H1 (cell line): ENCODE measurements at regions not wholly inside any gene's neighbourhood (a gene's known extent, or its start where the extent isn't known, plus 50 kb on each side); places are given as distances from the start of the nearest gene placed in this dataset.

Experiments used
- HDAC6 ChIP-seq: IDR thresholded peaks from one replicate; pipeline ENCODE4 v1.7.1; 2012; ENCODE audit warnings: low read depth, mild to moderate bottlenecking, inconsistent platforms, low read length, moderate library complexity
- NRF1 ChIP-seq: IDR thresholded peaks from 2 replicates; pipeline ENCODE4 v1.6.1; 2011; ENCODE audit warnings: mild to moderate bottlenecking, low read depth, low read length, improper control_type of control experiment
- TF ChIP-seq, protein P1 (sequence below): IDR thresholded peaks from 2 replicates; pipeline ENCODE4 v1.6.1; 2012; ENCODE audit warnings: low read length, inconsistent platforms

GRCh38 chr3:168239287-168239686 is 143.6 kb upstream of the GOLIM4 start (continued):
- TF ChIP-seq HDAC6 (no peak), NRF1 (no peak)
- TF ChIP-seq, protein P1, sequence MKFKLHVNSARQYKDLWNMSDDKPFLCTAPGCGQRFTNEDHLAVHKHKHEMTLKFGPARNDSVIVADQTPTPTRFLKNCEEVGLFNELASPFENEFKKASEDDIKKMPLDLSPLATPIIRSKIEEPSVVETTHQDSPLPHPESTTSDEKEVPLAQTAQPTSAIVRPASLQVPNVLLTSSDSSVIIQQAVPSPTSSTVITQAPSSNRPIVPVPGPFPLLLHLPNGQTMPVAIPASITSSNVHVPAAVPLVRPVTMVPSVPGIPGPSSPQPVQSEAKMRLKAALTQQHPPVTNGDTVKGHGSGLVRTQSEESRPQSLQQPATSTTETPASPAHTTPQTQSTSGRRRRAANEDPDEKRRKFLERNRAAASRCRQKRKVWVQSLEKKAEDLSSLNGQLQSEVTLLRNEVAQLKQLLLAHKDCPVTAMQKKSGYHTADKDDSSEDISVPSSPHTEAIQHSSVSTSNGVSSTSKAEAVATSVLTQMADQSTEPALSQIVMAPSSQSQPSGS, result no peak
